Fibroblast of skin of abdomen (primary cell): ENCODE measurements at regions not wholly inside any gene's neighbourhood (a gene's known extent, or its start where the extent isn't known, plus 50 kb on each side); places are given as distances from the start of the nearest gene placed in this dataset.
A peak's percentile ranks its signal among the peaks of the same experiment; 100 is the strongest.
"Not testable (repeated sequence)": the region's sequence is repeated elsewhere in the genome, so short reads cannot be mapped to it uniquely, and the experiment has no call there.

Experiments
- DNase-seq: peaks from one replicate; pipeline ENCODE4 v3.0.0-alpha.2; 2013

DNA sequence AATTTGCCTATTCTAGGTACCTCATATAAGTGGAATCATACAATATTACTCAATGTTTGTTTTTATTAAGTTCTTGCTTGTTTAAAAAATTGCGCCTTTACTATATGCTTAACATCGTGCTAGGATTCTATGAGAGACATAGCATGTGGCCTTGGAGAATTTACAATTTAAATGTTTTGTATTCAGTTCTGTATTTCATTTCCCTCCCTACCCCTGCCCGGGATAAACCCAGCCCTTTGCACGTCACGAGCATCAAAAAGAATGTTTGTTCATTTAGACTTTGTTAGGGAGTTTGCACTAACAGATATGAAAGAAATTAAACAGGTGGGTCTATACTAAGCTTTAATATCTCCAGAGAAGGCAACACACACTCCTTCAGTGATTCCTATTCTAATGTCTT, 75.7 kb downstream of the C18orf54 start:
- DNase-seq: no peak

DNA sequence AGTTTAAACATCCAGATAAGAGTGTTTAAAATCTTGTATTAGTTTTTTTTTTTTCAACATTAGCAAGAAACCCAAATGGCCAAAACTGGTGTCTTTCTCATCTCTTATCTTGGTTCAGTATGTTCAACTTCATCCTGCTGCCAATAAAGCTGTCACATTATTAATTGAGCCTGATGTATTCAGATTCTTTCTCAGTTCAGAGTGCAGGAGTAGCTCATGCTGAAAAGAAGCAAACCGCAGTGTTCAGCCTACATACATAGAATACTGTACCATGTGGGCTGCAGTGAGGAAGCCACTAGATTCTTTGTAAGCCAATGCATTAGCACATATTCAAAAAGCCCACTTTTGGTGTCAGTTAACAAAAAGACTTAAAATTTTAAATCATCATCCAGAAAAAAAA, 76.2 kb downstream of the C18orf54 start:
- no peak for DNase-seq

DNA sequence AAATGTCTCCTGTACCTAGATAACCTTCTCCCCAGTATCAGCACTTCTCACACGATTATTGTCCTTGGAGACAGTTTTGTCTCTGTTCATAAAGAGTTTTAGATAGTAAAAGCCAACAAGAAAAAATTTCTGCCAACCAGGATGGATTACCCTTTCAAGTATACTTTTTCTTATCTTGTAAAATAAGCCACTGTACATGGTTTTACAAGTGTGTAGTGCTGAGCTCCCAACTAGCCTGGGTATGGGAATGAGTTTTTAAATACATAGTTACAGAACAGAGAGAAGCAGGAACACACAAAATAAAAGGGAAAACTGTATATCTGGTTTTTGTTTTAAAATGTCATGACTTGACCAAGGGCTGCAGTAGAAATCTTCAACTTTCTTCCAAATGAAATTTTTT, 76.7 kb downstream of the C18orf54 start:
- no peak for DNase-seq

DNA sequence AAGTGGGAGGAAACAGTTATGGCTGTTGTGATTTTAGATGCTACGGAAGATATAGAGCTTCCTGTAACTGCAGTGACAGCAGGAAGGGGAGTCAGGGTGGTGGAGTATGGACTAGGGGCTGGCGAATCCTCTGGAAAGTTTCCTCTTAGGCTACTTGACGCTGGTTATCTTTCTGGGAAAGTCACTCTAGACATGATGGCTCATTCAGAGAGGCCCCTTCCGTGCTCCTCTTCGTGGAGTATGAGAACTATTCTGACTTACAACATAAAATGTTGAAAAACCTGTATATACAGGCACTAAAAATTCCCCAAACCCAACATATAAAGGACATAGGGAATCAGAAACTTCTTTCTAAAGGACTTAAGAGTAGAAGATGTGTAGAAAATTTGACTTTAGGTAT, 78.8 kb downstream of the C18orf54 start:
- no peak for DNase-seq

DNA sequence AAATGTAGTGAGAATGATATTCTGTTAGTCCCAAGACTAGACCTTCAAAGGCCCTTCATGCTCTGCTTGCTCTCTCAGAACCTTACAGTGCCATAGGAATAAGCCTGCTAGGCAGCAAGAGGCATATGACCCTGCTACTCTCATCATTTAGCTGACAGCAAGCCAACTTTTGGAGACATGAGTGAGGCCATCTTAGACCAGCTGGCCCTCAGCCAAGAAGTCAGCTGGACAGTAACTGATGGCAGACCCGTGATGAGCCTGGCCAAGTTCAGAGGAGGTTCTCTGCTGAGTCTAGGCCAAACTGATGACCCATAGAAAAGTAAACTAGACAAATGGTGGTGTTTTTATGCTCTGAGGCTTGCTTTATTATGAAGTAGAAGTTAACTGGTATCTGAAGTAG, 82.6 kb downstream of the C18orf54 start:
- no peak for DNase-seq

DNA sequence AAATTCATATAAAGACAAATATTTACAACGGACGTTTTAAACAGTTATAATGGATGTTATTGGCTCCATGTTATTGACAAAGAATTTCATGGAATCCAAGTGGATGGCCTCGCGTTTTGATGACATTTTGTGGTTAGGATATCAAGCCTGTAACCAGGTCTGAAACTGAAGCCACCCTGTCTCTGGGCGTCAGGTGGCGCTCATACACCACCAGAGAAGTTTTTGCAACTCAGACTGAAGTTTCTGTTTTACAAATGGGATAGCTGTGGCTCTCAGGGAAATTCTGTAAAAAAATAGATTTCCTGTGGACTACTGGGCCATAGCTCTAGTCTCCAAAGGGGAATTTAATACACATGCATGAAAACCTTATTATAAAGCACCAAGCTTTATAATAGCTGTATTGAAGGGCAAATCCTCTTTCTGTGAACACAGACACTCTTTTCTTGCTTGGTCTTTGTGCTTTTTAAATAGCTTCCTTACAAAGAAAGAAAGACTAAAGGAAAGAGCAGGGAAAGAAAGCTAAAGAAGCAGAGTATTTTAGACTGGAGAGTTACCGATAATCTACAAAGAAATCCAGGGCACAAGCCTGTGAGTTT, 86.7 kb downstream of the C18orf54 start:
- DNase-seq: peak; percentile 54

DNA sequence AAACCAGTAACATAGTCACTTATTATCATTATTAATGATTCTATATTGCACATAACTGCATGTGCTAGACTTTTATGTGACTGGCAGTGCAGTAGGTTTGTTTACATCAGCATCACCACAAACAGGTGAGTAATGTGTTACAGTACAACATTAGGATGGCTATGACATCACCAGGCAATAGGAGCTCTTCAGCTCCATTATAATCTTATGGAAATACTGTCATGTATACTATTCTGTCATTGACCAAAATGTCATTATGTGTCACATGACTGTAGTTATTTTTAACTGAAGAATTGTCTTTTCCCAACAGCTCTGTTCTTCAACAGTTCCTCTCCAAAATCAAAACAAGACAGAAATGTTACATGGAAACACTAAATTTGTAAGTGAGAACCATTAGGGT, 96.3 kb downstream of the C18orf54 start:
- DNase-seq: no peak

DNA sequence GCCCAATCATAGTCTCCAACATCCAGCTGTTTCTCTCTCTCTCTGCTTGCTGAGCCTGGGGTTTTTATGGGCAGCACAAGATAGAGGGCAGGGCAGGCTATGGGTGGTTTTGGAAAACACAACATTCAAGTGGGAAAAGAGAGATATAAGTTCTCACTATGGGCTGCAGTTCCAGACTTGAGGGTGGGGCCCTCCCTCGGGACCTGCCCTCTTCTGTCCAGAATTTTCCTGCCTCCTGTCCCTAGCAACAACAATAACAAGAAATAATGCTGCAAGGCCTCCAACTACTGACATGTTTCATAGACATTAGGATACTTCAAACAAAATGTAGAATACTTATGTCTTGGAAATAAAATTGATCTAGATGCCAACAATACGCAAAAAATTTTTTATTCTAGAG, 107.8 kb downstream of the C18orf54 start:
- DNase-seq: no peak

DNA sequence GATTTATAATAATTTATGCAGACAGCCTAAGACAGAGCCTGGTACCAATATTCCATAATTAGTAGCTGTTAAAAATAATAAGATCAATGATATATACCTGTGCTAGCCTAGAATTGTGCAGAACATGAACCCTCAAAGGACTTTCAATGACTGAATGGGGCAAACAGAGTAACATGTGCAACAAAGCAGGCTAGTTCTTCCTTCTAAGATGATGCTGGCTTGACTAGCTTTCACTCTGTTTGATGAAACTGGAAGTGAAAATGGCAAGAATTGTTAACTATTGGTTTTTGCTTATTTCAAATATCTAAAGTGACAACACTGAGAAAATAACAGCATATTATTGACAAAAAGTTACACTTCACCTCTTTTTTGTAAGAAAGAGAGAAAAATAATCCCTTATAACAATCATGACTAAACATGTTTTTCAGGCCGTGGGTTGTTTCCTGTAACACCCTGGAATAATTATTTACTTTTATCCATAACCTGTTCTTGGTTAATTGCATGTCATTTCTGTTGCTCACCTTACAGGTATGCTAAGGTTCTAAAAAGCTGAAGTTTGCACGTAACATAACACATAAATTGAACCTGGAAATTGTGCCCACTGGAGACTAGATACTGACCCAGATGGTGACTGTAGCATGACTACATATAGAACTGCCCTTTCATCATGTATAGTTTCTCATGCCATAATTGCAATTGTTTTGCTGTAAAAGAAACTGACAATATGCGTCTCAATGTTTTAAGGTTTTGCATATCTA, 108.7 kb downstream of the C18orf54 start:
- no peak for DNase-seq

DNA sequence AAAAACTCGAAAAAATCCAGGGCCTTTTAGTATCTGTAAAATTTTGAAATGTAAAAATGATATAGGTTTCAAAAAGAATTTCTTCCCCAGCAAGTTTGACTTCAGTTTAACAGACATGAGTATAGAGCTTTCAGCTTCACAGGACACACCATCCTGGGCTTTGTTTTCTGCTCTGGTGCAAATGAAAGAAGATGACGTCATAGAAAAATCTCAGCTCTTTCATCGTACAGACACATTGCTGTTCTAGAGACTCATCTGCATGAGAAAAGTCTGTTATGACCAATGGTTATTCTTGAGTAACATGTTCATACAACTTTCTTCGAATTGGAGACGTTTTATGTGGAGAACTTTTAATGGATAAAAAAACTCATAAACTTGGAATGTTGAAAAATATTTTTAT, 111.7 kb upstream of the DYNAP start:
- no peak for DNase-seq

DNA sequence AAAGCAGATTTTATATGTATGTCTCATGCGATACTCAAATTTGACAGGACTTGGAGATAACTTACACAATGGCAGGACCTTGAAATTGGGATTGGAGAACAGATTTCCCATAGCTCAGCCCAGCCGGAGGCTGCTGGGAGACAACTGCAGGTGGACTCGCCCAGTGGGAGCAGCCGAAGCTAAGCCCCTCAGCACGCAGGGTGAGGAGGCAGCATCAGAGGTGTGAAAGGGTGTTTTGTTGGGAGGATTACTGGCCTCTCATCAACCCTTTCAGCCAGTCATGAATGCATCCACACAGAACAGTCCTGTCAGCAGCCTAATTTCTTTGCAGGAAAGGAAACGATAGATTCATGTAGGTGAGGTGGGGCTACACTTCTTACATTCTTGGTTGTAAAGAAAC, 110.4 kb upstream of the DYNAP start:
- no peak for DNase-seq

DNA sequence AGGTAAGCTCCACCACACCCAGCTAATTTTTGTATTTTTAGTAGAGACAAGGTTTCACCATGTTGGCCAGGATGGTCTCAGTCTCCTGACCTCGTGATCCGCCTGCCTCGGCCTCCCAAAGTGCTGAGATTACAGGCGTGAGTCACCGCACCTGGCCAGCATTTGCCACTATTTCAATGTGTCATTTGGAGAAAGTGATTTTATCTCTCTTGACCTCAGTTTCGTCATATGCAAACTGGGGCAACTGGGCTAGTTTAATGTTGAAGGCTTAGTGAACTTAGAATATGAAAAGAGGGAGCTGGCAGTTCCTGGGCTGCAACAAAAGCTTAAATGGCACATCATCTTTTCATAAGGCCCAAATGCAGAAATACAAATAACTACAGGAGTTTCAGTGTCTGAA, 88.6 kb upstream of the DYNAP start:
- not testable (repeated sequence) for DNase-seq

DNA sequence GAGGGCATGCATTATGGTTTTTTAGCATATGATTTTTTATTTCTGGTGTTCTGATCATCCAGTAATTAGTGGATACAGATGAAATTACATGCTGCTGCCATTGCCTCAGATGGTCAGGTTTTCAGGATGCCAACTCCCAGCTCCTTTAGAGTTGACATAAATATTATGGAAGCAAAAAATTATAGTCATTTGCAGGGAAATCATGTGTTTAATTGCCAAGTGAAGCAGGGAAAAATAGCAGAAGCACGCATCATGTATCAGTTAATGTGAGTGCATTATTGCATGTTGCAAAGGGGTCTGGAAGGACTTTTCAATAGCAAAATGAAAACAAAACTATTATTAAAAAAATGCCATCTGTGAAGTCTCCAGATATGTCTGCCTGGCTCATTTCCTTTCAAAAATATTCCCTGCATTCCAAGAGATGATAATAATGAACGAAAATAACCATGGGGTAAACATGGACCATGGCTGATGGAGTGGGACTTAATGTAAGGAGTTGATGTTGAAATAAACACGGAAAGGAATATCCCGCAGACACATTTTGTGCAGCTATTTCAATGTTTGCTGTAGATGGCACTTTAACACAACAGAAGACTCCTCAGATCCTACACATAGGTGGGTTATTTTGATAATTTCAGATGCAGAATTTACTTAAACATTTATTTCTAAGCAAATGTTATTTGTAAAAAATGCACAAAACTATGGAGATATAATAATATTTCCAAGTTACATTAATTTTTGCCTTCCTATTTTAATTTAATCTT, 87.7 kb upstream of the DYNAP start:
- no peak for DNase-seq

DNA sequence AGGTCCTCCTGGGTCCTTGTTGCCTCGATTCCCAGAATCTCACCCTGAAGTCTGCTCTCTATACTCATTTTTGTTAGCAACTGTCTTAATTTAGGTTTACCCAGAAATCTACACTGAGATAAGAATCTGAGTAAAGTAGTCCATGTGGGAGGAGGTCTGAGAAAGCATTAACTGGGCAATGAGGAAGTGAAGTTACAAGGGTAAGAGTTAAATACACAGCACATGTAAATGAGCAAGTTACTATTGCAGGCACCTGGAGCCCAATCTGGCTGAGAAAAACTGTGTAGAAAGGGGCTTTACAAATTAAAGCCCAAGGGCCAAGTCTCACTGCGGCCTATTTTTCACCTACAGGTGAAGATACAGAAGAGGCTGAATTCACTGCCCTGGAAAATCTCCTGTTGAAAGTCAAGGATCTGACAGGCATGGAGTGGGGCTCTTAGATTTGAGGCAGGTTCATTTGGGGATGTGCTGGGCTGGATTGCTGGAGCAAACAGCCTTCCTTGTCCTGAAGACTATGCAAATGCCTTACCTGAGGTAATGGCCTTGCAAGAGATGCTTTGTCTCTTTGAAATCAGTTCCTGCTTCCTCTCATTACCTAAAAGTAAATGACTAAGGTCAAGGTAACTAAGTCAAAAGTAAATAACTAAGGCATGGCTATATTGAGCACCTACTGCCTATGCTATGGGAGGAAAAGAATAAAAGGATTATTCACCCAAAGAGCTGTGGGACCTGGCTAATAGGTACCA, 84.4 kb upstream of the DYNAP start:
- no peak for DNase-seq

DNA sequence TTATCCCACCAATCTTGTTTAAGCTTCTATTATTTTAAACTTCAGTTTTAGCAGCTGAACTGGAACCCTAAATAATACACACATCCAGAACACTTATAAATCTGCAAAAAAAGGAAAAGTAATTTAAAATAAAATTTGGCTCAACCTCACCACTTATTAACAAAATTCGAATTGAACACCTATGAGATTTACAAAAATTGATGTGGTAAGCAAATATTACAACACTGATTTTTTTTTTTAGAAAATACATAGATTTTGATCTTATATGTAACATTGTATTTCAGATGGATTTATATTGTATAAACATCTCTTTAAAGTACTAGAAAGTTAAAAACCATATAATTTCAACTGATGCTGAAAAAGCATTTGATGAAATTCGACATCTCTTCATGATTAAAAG, 81.3 kb upstream of the DYNAP start:
- DNase-seq: no peak

DNA sequence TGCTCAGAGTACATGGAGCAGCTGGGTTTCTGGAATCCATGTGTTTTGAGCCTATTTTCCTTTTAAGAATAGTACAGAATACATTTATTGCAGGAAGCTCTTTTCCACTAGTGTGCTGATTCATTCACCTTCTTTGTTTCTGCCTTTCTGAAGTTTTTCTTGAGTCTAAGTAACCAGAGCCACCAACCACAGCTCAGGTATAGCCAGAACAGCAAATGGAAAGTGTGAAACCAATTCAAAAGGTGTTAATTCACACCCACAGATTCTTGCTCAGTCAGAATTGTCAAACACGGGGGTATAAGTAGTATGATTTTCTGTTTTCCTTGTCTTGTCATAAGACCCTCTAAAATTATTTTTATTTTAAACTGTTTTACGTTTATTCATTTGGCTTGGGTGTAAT, 75.9 kb upstream of the DYNAP start:
- DNase-seq: no peak

DNA sequence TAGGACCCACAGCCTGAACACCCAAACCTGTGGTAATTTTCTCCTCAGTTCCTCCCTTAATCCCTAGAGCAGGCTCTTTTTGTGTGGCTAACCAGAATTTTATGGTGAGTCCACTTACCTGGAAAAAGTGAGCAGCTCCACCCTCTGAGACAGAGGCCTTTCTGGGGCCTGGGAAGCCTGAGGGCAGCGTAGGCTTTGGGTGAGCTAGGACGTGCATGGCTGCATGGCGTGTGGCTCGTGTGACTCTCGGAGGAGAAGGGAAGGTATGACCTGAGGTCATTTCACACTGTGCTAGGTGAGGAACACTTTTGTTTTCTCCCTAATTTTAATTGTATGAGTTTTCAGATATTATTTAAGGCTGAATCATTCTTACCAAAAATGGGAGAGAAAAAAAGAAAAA, 73.5 kb upstream of the DYNAP start:
- no peak for DNase-seq

DNA sequence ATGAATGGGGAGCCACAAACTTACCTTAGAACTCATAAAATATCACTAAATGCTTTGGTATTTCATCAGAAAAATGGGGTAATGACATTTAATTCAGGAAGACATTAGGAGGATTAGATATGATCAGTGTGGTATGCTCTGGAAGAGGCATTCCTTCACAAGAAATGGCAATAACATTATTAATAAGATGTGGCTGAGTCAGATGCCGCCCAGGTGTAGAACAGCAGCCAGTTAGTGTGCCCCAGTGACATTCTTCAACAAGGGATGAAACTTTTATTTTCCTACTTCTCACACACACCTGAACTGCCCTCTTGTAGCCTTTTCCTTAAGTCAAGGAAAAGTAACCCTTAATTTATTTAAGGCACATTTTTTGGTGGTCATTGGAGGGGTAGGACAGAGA, 69.2 kb upstream of the DYNAP start:
- no peak for DNase-seq

DNA sequence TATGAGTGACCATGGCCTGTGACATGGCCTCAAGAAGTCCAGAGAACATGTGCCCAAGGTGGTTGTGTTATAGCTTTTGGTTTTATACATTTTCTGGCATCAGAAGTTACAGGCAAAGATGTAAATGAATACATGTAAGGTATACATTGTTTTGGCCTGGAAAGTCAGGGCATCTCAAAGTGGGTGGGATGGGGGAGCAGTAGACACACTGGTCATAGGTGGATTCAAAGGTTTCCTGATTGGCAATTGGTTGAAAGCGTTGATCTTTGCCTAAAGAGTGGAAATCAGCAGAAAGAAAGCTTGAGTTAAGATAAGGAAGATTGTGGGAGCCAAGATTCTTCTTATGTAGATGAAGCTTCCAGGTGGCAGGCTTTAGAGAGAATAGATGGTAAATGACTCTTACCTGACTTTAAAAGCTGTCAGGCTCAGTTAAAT, 62.1 kb upstream of the DYNAP start:
- no peak for DNase-seq

DNA sequence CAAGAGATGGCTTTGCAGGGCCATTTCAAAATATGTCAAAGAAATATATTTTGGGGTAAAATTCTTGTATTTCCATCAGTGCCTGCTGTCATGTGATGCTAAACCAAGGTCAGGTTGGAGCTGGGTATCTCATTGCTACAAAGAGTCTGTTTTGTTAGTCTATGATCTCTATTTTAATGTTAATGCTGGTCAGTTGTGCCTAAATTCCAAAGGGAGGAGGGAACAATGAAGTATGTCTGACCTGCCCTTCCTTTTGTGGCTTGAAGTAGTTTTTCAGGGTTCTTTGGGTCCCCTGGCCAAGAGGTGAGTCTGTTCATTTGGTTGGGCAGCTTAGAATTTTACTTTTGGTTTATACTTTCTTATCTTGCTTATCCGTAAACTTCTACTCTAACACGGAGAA, 61.6 kb upstream of the DYNAP start:
- no peak for DNase-seq

DNA sequence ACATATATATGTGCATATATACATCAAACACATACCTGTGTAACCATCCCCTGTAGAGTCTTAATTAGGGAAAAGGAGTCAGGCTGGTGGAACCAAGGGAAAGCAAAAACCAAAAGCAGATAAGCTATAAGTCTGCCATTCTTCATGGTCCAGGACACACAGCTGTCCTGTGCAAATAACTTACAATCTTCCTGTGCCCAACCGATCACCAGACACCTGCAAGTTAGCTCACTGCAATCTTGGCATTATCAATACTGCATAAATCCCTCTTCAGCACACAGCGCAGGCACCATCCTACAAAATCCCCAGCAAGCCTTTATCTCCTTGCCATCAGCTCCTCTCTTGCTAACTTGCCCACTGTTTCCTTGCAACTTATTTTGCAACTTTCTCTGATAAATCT, 60.8 kb upstream of the DYNAP start:
- no peak for DNase-seq

DNA sequence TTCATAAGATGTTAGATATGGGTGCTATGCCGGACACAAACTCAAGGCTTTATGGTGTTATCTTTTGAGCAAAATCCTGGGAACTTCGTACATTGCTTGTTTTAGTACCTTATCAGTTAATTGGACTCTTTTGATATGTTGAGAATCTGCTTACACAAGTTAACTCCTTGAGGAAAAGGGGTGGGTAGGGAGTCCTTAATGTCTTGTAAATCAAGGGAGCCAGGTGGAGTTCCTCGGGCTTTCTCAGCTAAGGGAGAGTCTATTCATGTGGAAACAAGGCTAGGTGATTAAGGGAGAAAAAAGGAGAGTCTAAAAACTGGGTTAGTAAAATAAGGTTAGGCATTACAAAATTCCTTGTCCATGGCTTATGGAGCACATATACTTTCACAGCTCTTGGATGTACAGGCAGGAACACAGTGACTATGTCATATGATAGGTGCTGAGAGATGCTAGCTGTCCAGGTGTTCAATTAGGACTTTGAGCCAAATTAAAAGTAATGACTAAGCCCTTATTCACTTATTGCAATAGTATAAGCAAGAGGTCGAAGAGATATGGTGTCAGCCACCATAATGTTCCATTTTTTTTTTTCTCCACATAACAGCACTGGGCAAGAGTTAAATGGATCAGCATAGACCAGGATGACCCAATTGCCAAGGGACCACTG, 59.5 kb upstream of the DYNAP start:
- no peak for DNase-seq

DNA sequence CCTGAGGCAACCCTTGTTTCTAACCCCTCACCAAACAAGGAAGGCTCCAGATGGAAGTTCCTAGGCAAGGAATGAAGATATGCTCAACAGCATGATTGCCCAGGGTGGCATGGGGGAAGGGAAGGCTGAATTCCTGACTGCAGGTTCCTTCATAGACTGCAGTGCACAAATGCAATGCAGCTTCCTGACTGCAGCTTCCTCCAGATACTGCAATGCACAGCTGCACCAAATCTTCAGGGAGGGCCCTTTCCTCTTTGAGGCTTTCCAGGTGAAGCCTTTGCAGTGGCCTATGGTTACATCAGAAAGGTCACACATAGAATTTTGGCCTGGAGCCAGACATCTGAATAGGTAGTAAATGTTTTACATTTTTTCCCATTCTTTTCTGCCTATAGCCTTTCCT, 58.8 kb upstream of the DYNAP start:
- DNase-seq: no peak
